ENCODE measurements at regions not wholly inside any gene's neighbourhood (a gene's known extent, or its start where the extent isn't known, plus 50 kb on each side); places are given as distances from the start of the nearest gene placed in this dataset.

GRCh38 chr4:81903212-81903611, 431.5 kb upstream of the RASGEF1B start:
- no peak overlapping the region for H3K4me3 ChIP-seq
- no peaks in the 10 kb centered on the region for H3K36me3 ChIP-seq
- no peak overlapping the region for H3K27ac ChIP-seq
- intact Hi-C loops (cut with DNase I; ENCODE audit: low total_unique reads), result no loop called here
- TF ChIP-seq, protein P1, sequence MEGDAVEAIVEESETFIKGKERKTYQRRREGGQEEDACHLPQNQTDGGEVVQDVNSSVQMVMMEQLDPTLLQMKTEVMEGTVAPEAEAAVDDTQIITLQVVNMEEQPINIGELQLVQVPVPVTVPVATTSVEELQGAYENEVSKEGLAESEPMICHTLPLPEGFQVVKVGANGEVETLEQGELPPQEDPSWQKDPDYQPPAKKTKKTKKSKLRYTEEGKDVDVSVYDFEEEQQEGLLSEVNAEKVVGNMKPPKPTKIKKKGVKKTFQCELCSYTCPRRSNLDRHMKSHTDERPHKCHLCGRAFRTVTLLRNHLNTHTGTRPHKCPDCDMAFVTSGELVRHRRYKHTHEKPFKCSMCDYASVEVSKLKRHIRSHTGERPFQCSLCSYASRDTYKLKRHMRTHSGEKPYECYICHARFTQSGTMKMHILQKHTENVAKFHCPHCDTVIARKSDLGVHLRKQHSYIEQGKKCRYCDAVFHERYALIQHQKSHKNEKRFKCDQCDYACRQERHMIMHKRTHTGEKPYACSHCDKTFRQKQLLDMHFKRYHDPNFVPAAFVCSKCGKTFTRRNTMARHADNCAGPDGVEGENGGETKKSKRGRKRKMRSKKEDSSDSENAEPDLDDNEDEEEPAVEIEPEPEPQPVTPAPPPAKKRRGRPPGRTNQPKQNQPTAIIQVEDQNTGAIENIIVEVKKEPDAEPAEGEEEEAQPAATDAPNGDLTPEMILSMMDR (IDR thresholded peaks at IDR 0.05), result no peak
- TF ChIP-seq POLR2A (IDR thresholded peaks at IDR 0.05), result no peak
- H3K9me3 ChIP-seq, result no peaks in the 10 kb centered on the region
- no peaks in the 10 kb centered on the region for H3K27me3 ChIP-seq
- DNase-seq, result no peak
- H3K4me1 ChIP-seq, result no peaks in the 10 kb centered on the region

DNA sequence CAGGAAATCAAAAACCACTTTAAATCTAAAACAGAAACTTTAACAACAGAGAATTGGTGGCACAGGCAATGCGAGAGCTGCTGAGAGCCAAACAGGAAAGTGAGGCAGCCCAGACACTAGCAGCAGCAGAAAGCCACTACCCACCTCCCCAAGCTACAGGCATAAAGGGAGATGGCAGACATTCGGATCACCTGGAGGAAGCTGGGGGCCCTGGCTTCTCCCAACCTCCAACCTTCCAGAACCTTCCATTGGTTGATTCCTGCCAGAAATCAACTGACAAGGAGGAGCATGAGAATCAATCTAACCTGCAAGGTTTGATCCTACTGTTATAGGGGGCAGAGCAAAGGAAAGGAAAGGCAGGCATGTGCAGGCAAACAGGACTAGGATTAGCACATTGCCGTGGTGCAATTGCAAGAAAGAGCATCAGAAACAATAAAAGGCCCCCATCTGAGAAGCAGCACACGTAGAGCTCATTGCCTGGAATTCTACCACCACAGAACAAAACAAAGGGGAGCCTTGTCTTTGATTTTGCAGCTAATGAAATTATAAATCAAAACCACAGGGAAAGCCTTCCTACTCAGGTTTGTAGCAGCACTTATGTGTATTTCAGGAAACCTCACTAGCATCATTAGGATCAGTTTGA, 427.3 kb upstream of the RASGEF1B start:
- no peaks in the 10 kb centered on the region for H3K27me3 ChIP-seq
- H3K27ac ChIP-seq, result no peak overlapping the region
- no peaks in the 10 kb centered on the region for H3K36me3 ChIP-seq
- intact Hi-C loops (cut with DNase I; ENCODE audit: low total_unique reads), result no loop called here
- TF ChIP-seq, protein P1 (IDR thresholded peaks at IDR 0.05), result no peak
- no peak for TF ChIP-seq POLR2A (IDR thresholded peaks at IDR 0.05)
- H3K9me3 ChIP-seq, result no peaks in the 10 kb centered on the region
- no peak overlapping the region for H3K4me3 ChIP-seq
- no peak for DNase-seq
- no peaks in the 10 kb centered on the region for H3K4me1 ChIP-seq

DNA sequence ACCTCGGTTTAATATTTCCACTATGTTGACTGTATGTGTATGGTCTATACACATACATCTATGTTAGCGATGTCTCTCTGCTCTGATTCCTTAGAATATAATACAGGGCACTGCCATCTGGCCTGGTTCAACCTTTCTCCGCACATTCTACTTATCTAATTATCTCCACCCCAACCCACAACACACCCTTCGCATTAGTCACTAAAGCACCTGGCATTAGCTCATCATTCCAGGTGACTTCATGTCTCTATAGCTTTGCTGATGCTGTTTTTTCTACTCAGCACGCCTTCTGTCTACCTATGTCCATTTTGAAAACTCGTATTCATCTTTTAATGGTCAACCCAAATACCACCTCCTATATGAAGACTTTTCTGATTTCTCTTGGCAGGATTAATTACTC, 425.2 kb upstream of the RASGEF1B start:
- intact Hi-C loops (cut with DNase I; ENCODE audit: low total_unique reads), result no loop called here
- TF ChIP-seq, protein P1 (IDR thresholded peaks at IDR 0.05), result no peak
- TF ChIP-seq POLR2A (IDR thresholded peaks at IDR 0.05), result no peak
- Histone ChIP-seq H3K4me1 (no peaks in the 10 kb centered on the region), H3K4me3 (no peak overlapping the region), H3K27ac (no peak overlapping the region), H3K9me3 (no peaks in the 10 kb centered on the region), H3K27me3 (no peaks in the 10 kb centered on the region), H3K36me3 (no peaks in the 10 kb centered on the region)
- DNase-seq, result no peak

DNA sequence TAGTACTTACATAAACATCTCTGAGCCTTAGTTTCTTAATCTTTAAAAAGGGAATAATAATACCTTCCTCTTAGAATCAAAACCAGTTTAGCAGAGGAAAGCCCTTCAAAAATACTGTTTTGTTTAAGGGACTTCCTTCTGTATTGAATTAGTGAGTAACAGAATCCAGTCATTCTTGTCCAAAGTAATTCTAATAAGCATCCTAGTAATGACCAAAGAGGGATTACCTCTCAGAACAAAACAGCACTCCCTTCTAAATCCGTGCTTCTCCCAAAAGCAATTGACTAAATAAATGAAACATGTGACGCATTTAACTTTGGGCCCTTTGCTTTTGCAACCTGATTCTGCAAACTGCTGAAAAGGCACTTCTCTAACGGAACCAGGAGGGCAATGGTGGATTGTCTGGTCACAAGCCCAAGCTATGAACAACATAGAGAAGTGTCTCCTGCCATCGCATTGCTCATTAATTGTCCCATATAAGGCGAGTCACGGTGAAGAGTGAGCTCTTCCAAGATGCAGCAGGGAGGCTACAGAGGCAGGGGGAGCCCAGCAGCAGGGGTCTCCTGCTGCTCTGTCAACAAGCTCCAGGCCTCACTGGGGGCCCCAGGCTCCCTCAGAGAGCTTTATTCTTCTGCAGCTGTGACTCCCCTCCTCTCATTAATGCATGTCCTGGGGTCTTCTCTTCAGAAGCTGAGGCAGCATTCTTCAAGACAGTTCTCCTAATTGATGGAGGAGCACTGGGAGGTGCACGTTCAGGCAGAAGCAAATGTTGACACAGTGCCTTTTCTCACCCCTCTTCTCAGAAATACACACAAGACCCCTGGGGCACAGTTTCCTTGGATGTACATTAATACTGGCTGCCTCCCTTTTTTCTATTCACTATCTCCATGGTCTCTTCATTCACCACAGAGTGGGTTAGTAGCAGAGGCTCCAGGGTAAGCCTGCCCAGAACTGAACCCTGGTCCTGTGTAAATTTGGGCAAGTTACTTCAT, 419.6 kb upstream of the RASGEF1B start:
- Histone ChIP-seq H3K4me3 (no peak overlapping the region), H3K4me1 (no peaks in the 10 kb centered on the region), H3K27me3 (no peaks in the 10 kb centered on the region), H3K27ac (no peak overlapping the region), H3K36me3 (no peaks in the 10 kb centered on the region), H3K9me3 (no peaks in the 10 kb centered on the region)
- intact Hi-C loops (cut with DNase I; ENCODE audit: low total_unique reads), result no loop called here
- TF ChIP-seq POLR2A (IDR thresholded peaks at IDR 0.05), result no peak
- TF ChIP-seq, protein P1 (IDR thresholded peaks at IDR 0.05), result no peak
- no peak for DNase-seq

GRCh38 chr4:81884986-81885385, 413.3 kb upstream of the RASGEF1B start:
- H3K9me3 ChIP-seq, result no peaks in the 10 kb centered on the region
- no peak for TF ChIP-seq POLR2A (IDR thresholded peaks at IDR 0.05)
- TF ChIP-seq, protein P1 (IDR thresholded peaks at IDR 0.05), result no peak
- no peaks in the 10 kb centered on the region for H3K4me1 ChIP-seq
- H3K27me3 ChIP-seq, result no peaks in the 10 kb centered on the region
- no peak overlapping the region for H3K27ac ChIP-seq
- intact Hi-C loops (cut with DNase I; ENCODE audit: low total_unique reads), result no loop called here
- no peak for DNase-seq
- H3K4me3 ChIP-seq, result no peak overlapping the region
- H3K36me3 ChIP-seq, result no peaks in the 10 kb centered on the region
